ENCODE measurements at regions not wholly inside any gene's neighbourhood (a gene's known extent, or its start where the extent isn't known, plus 50 kb on each side); places are given as distances from the start of the nearest gene placed in this dataset.

GRCh38 chr13:64180756-64181155, 2765.1 kb upstream of the PCDH20 start:
- Histone ChIP-seq H3K36me3 (replicated peaks; ENCODE audit: low read depth, low read length) (no peaks in the 10 kb centered on the region), H3K27me3 (ENCODE audit: low read depth, low read length) (no peaks in the 10 kb centered on the region), H3K79me2 (ENCODE audit: low read length) (no peaks in the 10 kb centered on the region), H3K4me2 (ENCODE audit: low read length) (no peak overlapping the region), H3K9ac (ENCODE audit: low read length) (no peak overlapping the region), H4K20me1 (ENCODE audit: insufficient read depth, low read length) (no peaks in the 10 kb centered on the region), H3K4me1 (ENCODE audit: low read length) (no peaks in the 10 kb centered on the region), H3K4me3 (ENCODE audit: low read length) (no peak overlapping the region), H3K27ac (ENCODE audit: low read length) (no peak overlapping the region), H2AFZ (ENCODE audit: low read depth, low read length) (no peak overlapping the region), H3K9me3 (ENCODE audit: insufficient read depth, low read length) (no peaks in the 10 kb centered on the region)
- TF ChIP-seq CTCF (IDR thresholded peaks at IDR 0.05; ENCODE audit: low read depth, low read length) (no peak), EZH2phosphoT487 (IDR thresholded peaks at IDR 0.05; ENCODE audit: low read depth) (no peak)

- Histone ChIP-seq H3K9me3 (ENCODE audit: insufficient read depth, low read length) (no peaks in the 10 kb centered on the region), H3K9ac (ENCODE audit: low read length) (no peak overlapping the region), H3K27ac (ENCODE audit: low read length) (no peak overlapping the region), H3K4me2 (ENCODE audit: low read length) (no peak overlapping the region), H2AFZ (ENCODE audit: low read depth, low read length) (no peak overlapping the region), H3K27me3 (ENCODE audit: low read depth, low read length) (no peaks in the 10 kb centered on the region), H3K79me2 (ENCODE audit: low read length) (no peaks in the 10 kb centered on the region), H3K36me3 (replicated peaks; ENCODE audit: low read depth, low read length) (no peaks in the 10 kb centered on the region), H3K4me3 (ENCODE audit: low read length) (no peak overlapping the region), H4K20me1 (ENCODE audit: insufficient read depth, low read length) (no peaks in the 10 kb centered on the region), H3K4me1 (ENCODE audit: low read length) (no peaks in the 10 kb centered on the region)
- TF ChIP-seq EZH2phosphoT487 (IDR thresholded peaks at IDR 0.05; ENCODE audit: low read depth) (no peak), CTCF (IDR thresholded peaks at IDR 0.05; ENCODE audit: low read depth, low read length) (no peak)
Measured at GRCh38 chr13:64165826-64166225, 2750.2 kb upstream of the PCDH20 start.

- H3K9me3 ChIP-seq (ENCODE audit: insufficient read depth, low read length), result no peaks in the 10 kb centered on the region
- H3K4me3 ChIP-seq (ENCODE audit: low read length), result no peak overlapping the region
- H2AFZ ChIP-seq (ENCODE audit: low read depth, low read length), result no peak overlapping the region
- no peaks in the 10 kb centered on the region for H3K4me1 ChIP-seq (ENCODE audit: low read length)
- H3K27me3 ChIP-seq (ENCODE audit: low read depth, low read length), result no peaks in the 10 kb centered on the region
- H3K4me2 ChIP-seq (ENCODE audit: low read length), result no peak overlapping the region
- H3K9ac ChIP-seq (ENCODE audit: low read length), result no peak overlapping the region
- H4K20me1 ChIP-seq (ENCODE audit: insufficient read depth, low read length), result no peaks in the 10 kb centered on the region
- no peaks in the 10 kb centered on the region for H3K36me3 ChIP-seq (replicated peaks; ENCODE audit: low read depth, low read length)
- TF ChIP-seq EZH2phosphoT487 (IDR thresholded peaks at IDR 0.05; ENCODE audit: low read depth) (no peak), CTCF (IDR thresholded peaks at IDR 0.05; ENCODE audit: low read depth, low read length) (no peak)
- no peak overlapping the region for H3K27ac ChIP-seq (ENCODE audit: low read length)
- H3K79me2 ChIP-seq (ENCODE audit: low read length), result no peaks in the 10 kb centered on the region
Measured at GRCh38 chr13:64164435-64164834, 2748.8 kb upstream of the PCDH20 start.

GRCh38 chr13:64160479-64160878, 2744.8 kb upstream of the PCDH20 start:
- H3K4me3 ChIP-seq (ENCODE audit: low read length), result no peak overlapping the region
- TF ChIP-seq CTCF (IDR thresholded peaks at IDR 0.05; ENCODE audit: low read depth, low read length) (no peak), EZH2phosphoT487 (IDR thresholded peaks at IDR 0.05; ENCODE audit: low read depth) (no peak)
- no peak overlapping the region for H3K4me2 ChIP-seq (ENCODE audit: low read length)
- no peaks in the 10 kb centered on the region for H3K27me3 ChIP-seq (ENCODE audit: low read depth, low read length)
- no peaks in the 10 kb centered on the region for H3K79me2 ChIP-seq (ENCODE audit: low read length)
- peaks cover 6% of the 10 kb centered on the region for H3K4me1 ChIP-seq (ENCODE audit: low read length)
- H3K36me3 ChIP-seq (replicated peaks; ENCODE audit: low read depth, low read length), result no peaks in the 10 kb centered on the region
- H3K27ac ChIP-seq (ENCODE audit: low read length), result no peak overlapping the region
- H4K20me1 ChIP-seq (ENCODE audit: insufficient read depth, low read length), result no peaks in the 10 kb centered on the region
- H3K9ac ChIP-seq (ENCODE audit: low read length), result no peak overlapping the region
- no peak overlapping the region for H2AFZ ChIP-seq (ENCODE audit: low read depth, low read length)
- no peaks in the 10 kb centered on the region for H3K9me3 ChIP-seq (ENCODE audit: insufficient read depth, low read length)
